Vagina (tissue), 2 donors: ENCODE measurements at regions not wholly inside any gene's neighbourhood (a gene's known extent, or its start where the extent isn't known, plus 50 kb on each side); places are given as distances from the start of the nearest gene placed in this dataset.

Source experiments
- POLR2A ChIP-seq, 2 donors: fragments of 450-650 bp; IDR thresholded peaks; one replicate each; pipeline ENCODE4 v1.6.1; 2017; ENCODE audit warnings: antibody characterized with exemption in 2 of 2, mild to moderate bottlenecking in 2 of 2, moderate library complexity in 2 of 2
- POLR2AphosphoS5 ChIP-seq, 2 donors: sonication (generic); formaldehyde crosslinking; IDR thresholded peaks; one replicate each; pipeline ENCODE4 v1.9.0; 2017; ENCODE audit warnings: antibody characterized with exemption in 2 of 2, mild to moderate bottlenecking in 2 of 2, low read depth in 1 of 2; ENCODE audit not compliant: insufficient read depth in 1 of 2
- TF ChIP-seq, protein P1 (sequence below), 3 experiments: fragments of 450-650 bp in 2 of 3; fragments of 200-600 bp in 1 of 3; sonication (generic) in 1 of 3; IDR thresholded peaks; one replicate each; pipeline ENCODE4 v1.5.1; 2017 to 2019; ENCODE audit warnings: antibody characterized with exemption in 3 of 3, mild to moderate bottlenecking in 2 of 3, moderate library complexity in 2 of 3

GRCh38 chr14:66369157-66369697 is 116.9 kb upstream of the CCDC196 start:
- TF ChIP-seq, protein P1, sequence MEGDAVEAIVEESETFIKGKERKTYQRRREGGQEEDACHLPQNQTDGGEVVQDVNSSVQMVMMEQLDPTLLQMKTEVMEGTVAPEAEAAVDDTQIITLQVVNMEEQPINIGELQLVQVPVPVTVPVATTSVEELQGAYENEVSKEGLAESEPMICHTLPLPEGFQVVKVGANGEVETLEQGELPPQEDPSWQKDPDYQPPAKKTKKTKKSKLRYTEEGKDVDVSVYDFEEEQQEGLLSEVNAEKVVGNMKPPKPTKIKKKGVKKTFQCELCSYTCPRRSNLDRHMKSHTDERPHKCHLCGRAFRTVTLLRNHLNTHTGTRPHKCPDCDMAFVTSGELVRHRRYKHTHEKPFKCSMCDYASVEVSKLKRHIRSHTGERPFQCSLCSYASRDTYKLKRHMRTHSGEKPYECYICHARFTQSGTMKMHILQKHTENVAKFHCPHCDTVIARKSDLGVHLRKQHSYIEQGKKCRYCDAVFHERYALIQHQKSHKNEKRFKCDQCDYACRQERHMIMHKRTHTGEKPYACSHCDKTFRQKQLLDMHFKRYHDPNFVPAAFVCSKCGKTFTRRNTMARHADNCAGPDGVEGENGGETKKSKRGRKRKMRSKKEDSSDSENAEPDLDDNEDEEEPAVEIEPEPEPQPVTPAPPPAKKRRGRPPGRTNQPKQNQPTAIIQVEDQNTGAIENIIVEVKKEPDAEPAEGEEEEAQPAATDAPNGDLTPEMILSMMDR (IDR thresholded peaks at IDR 0.05) = no peak
- no peak for TF ChIP-seq POLR2A (IDR thresholded peaks at IDR 0.05)
- TF ChIP-seq POLR2AphosphoS5 (IDR thresholded peaks at IDR 0.05; ENCODE audit: insufficient read depth in 1 of 2, low read depth in 1 of 2) = no peak
